ENCODE measurements at regions not wholly inside any gene's neighbourhood (a gene's known extent, or its start where the extent isn't known, plus 50 kb on each side); places are given as distances from the start of the nearest gene placed in this dataset.

DNA sequence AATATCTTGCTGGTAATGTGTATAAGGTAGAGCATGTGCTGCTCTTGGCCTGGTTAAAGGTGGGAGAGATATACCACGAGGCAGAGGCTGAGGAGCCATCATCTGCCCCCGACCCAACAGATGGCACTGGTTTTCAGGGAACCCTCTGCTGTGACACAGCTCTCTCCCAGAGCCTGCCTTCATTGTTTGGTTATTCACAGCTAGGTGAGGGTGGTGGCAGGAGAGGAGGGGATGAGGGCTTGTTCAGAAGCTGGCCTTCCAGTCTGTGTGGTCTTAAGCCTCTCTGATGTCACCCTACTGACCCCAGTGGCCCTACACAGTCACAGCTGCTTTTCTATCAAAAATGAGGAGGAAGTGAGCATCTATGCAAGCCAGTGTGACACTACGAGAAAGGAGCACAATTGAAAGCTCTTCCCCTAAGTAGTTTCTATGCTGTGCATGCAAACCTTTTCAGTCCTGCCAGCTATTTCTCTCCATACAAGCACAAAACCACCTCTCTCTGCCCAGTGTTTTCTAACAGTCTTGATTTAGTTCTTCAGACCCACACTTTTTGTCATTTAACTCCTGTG lies 258.4 kb upstream of the AGTR1 start:
- no peaks in the 10 kb centered on the region for H3K27me3 ChIP-seq
- no peak for TF ChIP-seq POLR2A (IDR thresholded peaks at IDR 0.05)
- TF ChIP-seq POLR2AphosphoS5 (IDR thresholded peaks at IDR 0.05) = no peak
- no peak for TF ChIP-seq EP300 (IDR thresholded peaks at IDR 0.05)
- no peak for TF ChIP-seq CTCF (IDR thresholded peaks at IDR 0.05)
- H3K36me3 ChIP-seq = no peaks in the 10 kb centered on the region
- no peak overlapping the region for H3K4me3 ChIP-seq
- no peaks in the 10 kb centered on the region for H3K4me1 ChIP-seq
- H3K27ac ChIP-seq = no peak overlapping the region
- 66% methylated on average over 3 of the region's 3 CpGs; no CpG with 5 or more reads in 1 of the 2 donors for WGBS, 2 donors (ENCODE audit: low coverage in 1 of 2)
- no peak for ATAC-seq
- H3K9me3 ChIP-seq = peaks cover 0 to 4% (median 0%) of the 10 kb centered on the region in 3 donors

DNA sequence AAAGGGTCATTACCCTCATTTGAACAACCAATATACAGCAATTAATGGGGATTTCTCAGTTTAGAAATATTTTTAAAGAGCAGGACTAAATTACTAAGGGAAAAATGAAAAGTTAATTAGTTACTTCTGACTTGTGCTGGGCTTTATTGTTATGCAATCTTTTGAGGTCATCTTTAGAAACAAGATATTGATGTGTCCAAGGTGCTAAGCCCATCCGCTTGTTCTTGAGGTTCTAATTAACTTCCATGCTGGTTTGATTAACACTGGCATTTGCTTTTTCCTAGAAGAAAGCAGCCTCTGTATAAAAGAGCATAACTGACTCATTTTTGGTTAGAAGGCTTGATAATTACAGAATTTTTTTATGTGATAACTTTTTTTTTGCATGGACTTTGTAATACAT lies 256.5 kb upstream of the AGTR1 start:
- Histone ChIP-seq H3K4me3 (no peak overlapping the region), H3K4me1 (no peaks in the 10 kb centered on the region), H3K9me3 (peaks cover 0 to 4% (median 0%) of the 10 kb centered on the region in 3 donors), H3K27me3 (no peaks in the 10 kb centered on the region), H3K36me3 (no peaks in the 10 kb centered on the region), H3K27ac (no peak overlapping the region)
- no peak for ATAC-seq
- TF ChIP-seq POLR2A (IDR thresholded peaks at IDR 0.05) (no peak), EP300 (IDR thresholded peaks at IDR 0.05) (no peak), POLR2AphosphoS5 (IDR thresholded peaks at IDR 0.05) (no peak), CTCF (IDR thresholded peaks at IDR 0.05) (no peak)
- WGBS, 2 donors (ENCODE audit: low coverage in 1 of 2) = 71 to 100% methylated on average over 1 of the region's 1 CpG

DNA sequence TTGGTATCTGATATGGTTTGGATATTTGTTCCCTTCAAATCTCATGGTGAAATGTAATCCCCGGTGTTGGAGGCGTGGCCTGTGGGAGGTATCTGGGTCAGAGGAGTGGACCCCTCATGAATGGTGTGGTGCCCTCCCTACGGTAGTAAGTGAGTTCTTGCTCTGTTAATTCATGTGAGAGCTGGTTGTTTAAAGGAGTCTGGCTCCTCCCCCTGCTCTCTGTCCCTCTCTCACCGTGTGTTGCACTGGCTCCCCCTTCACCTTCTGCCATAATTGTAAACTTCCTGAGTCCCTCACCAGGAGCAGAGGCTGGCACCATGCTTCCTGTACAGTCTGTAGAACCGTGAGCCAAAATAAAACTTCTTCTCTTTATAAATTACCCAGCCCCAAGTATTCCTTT lies 246.9 kb upstream of the AGTR1 start:
- H3K4me1 ChIP-seq = no peaks in the 10 kb centered on the region
- H3K27ac ChIP-seq = no peak overlapping the region
- H3K4me3 ChIP-seq = no peak overlapping the region
- H3K36me3 ChIP-seq = no peaks in the 10 kb centered on the region
- H3K27me3 ChIP-seq = no peaks in the 10 kb centered on the region
- TF ChIP-seq CTCF (IDR thresholded peaks at IDR 0.05) (no peak), POLR2A (IDR thresholded peaks at IDR 0.05) (no peak), EP300 (IDR thresholded peaks at IDR 0.05) (no peak), POLR2AphosphoS5 (IDR thresholded peaks at IDR 0.05) (no peak)
- no peaks in the 10 kb centered on the region for H3K9me3 ChIP-seq
- 33 to 90% methylated on average over 2 to 5 of the region's 5 CpGs for WGBS, 2 donors (ENCODE audit: low coverage in 1 of 2)
- no peak for ATAC-seq

DNA sequence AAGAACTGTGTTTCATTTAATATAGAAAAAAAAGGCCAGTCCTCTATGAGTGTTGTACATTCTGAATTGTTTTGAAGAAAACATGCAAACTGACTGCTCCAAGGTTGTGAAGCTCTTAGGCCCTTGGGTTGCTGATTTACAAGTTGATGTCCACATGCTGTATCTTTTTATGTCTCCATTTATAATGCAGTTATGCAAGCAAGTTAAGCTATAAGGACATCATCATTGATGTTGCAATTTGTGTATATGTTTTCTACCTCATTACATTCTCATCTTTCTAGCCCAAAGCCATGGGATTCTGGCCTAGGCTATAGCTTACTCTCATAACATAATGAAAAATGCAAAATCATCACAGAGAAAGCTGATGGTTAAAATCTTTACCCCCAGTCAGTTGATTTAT lies 245.7 kb upstream of the AGTR1 start:
- Histone ChIP-seq H3K36me3 (no peaks in the 10 kb centered on the region), H3K4me1 (no peaks in the 10 kb centered on the region), H3K9me3 (no peaks in the 10 kb centered on the region), H3K27me3 (no peaks in the 10 kb centered on the region), H3K4me3 (no peak overlapping the region), H3K27ac (no peak overlapping the region)
- ATAC-seq = no peak
- TF ChIP-seq POLR2AphosphoS5 (IDR thresholded peaks at IDR 0.05) (no peak), POLR2A (IDR thresholded peaks at IDR 0.05) (no peak), EP300 (IDR thresholded peaks at IDR 0.05) (no peak), CTCF (IDR thresholded peaks at IDR 0.05) (no peak)

DNA sequence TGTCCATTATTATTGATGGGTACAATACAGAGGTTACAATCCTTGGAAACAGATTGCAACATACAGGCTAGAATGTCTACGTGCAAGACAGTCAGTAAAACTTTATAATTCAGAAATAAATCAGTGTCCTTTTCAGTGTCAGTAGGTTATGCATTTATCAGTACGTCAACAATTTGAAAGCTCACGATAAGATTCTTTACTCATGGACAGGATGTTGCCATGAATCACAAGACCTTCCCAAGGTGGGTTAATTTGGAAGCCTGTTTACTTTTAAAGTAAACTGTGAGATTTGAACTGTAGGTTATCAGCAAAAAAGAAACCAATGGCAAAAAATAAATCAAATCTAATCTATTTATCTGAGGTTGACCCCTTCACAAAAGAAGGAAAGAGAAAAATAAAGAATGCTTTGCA lies 243.9 kb upstream of the AGTR1 start:
- no peak for ATAC-seq
- Histone ChIP-seq H3K27me3 (no peaks in the 10 kb centered on the region), H3K4me1 (no peaks in the 10 kb centered on the region), H3K9me3 (no peaks in the 10 kb centered on the region), H3K27ac (no peak overlapping the region), H3K4me3 (no peak overlapping the region), H3K36me3 (no peaks in the 10 kb centered on the region)
- no peak for TF ChIP-seq POLR2A (IDR thresholded peaks at IDR 0.05)
- no peak for TF ChIP-seq POLR2AphosphoS5 (IDR thresholded peaks at IDR 0.05)
- no peak for TF ChIP-seq CTCF (IDR thresholded peaks at IDR 0.05)
- no peak for TF ChIP-seq EP300 (IDR thresholded peaks at IDR 0.05)
- 40 to 47% methylated on average over 3 of the region's 3 CpGs for WGBS, 2 donors (ENCODE audit: low coverage in 1 of 2)

Measured in gastroesophageal sphincter (tissue), 4 donors.